GM21786 (cell line): ENCODE measurements at regions not wholly inside any gene's neighbourhood (a gene's known extent, or its start where the extent isn't known, plus 50 kb on each side); places are given as distances from the start of the nearest gene placed in this dataset.
A peak's percentile ranks its signal among the peaks of the same experiment; 100 is the strongest.

Source experiments
- ATAC-seq: cut with Tn5 transposase; IDR thresholded peaks from one replicate; pipeline ENCODE4 v1.9.1; 2021; ENCODE audit not compliant: unreplicated experiment

DNA sequence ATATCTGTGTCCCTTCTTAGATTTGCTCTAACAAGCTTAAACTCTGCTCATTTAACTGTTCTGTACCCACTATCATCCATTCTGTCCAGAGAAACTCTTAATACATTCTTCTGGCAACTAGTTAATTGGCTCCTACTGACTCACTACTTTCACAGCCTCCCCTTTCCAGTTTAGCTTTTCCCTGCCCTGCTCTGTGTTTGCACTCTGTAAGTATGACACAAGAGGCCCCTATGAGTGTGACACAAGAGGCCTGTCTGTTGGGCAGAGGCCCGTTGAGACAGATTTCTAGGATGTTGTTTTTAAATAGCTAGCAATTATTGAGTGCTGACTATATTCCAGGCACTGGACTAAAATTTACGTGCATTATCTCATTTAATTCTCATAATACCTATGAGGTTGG is 246.0 kb upstream of the DAAM1 start:
- ATAC-seq: no peak

DNA sequence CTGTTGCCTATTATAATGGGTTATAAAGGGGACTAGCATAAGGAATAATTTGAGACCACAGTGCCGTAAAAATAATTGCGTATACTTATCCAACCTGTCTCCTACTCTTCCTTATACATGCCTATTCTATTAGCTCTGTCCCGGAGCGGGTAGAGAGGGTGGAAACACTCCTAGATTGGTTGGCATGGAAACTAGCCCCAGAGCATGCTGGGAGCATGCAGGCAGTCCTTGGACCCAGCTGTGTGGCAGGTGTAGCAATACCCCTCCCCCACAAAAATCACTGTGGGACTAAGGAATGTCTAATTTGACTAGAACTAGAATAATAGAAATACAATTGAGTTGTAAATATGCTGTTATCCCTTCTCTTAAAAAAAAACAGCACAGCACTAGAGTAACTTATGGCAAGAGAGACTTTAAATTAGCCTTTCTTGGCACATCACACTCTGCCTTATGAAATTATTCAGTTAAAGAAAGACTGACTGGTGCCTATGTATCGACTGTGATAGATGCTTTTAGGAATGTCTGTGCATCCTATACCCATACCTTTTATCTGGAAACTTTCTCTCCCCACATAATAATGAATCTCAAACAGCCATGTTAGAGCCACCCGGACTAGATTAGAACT is 244.0 kb upstream of the DAAM1 start:
- ATAC-seq: no peak

DNA sequence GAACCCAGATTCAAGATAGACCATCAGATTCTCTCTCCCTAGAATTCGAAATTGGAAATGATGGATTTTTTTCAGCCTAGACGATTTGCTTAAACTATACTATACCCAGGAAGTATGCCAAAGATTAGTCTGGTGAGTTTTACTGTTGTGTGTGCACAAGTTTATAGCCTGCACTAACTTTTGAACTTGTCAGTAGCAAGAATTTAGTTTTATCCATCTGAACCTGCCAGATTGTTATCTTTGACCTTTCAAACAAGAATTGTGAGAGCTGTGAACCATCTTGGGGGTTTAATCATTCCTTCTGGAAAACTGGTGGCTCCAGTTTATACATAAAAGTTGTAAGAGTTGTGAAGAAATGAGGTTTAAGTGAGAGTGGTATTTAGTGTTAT is 243.5 kb upstream of the DAAM1 start:
- no peak for ATAC-seq

DNA sequence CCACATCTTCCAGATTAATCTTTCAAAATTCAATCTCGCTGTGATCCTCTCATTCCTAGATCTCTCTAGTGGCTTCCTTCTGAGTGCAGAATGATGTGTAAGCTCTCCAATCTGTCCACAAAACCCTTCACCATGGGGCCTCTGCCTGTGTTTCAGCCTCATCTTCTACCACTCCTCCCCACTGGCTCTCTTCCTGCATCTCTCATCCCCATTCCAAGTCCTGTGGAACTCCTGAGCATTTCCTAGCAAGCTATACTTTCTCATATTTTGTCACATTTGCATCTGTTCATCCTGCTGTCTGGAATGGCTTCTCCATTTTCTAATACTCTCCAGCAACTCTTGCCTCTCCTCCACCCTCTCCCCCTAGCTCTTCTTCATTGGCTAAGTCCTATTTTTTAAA is 242.0 kb upstream of the DAAM1 start:
- no peak for ATAC-seq

DNA sequence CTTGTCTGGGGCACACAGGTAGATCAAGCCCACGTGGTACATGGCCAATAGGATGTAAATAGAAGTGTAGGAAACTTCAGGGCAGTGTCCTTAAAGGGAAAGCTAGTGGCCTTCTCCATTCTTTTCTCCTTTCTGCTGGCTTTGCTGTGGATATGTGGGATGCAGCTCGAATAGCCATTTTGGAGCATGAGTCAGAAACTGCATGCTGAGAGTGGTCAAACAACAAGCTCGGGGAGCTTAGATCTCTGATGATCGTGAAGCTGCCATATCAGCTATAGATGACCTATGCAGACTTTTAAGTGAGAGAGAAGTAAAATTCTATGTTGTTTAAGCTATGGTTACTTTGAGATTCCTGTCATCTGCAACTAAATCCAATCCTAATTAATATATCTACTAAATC is 241.3 kb upstream of the DAAM1 start:
- ATAC-seq: no peak

DNA sequence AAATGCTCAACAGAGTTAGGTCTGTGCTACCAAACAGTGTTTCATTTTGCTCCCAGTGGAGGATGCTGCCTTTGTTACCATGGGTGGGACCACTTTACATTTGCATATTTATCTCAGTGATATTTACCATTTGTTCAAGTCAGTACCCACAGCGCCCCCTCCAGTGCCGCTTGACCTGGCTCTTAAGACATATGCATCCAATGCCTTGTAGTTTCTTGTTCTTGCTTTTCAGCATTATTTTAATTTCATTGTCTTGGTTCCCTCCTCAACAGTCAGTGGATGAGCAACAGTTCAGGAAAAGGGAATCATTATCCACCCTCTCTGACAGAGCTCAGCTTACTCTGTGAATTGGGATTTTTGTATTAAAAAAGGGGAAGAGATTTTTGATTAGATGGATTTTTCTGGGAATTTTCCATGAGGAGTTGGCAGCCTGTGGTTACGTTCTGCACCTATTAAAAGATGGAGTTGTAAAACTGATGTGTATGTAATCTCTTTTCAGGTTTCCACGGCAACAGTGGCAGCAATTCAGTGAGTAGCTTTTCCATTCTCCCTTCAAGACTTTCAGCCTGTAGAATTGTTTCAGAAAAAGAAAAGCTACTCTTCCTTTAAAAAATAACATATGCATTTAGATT is 240.5 kb upstream of the DAAM1 start:
- ATAC-seq: no peak

DNA sequence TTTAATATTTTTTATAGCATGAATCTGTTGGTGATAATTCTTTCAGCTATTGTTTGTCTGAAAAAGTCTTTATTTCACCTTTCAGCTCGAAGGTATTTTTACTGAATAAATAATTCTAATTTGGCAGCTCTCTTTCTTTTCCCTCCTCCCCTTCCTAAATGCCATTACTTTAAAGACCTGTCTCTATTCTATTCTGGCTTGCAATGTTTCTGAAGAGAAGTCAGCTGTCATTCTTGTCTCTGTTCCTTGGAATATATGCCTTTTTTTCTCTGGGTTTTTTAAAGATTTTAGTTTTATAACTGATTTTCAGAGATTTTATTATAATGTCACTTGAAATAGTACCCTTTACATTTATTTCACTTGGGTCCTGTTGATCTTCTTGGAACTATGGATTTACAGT is 237.9 kb upstream of the DAAM1 start:
- ATAC-seq: no peak

DNA sequence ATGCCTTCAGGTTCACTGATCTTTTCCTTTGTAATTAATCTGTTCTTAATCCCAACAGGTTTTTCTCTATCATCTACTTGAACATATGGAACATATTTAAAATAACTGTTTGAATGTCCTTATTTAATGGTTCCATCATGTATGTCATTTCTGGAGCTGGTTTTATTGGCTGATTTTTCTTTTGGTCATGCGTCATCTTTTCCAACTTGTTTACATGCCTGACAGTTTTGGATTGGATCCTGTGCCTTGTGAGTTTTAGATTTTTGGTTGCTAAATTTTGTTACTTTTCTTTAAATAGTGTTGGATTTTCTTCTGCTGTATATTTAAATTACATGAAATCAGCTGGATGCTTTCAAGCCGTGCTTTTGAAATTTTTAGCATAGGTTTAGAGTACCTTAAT is 237.3 kb upstream of the DAAM1 start:
- ATAC-seq: no peak

DNA sequence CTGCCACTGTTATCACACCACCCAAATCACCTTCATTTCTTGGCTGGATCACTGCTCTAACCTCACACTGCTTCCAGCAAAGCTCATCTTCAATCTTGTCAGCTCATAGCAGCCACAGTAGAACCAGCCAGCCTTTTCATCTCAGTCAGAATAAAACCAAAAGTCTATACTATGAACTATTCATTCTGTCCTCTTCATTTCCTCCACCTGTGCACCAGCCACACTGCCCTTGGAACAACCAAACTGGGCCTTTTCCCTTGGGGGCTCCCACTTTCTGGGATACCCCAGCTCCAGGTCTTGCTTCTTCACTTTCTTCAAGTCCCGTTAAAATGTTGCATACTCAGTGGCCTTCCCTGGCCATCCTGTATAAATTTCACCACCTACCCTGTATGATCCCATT is 234.4 kb upstream of the DAAM1 start:
- ATAC-seq: peak; percentile 48

DNA sequence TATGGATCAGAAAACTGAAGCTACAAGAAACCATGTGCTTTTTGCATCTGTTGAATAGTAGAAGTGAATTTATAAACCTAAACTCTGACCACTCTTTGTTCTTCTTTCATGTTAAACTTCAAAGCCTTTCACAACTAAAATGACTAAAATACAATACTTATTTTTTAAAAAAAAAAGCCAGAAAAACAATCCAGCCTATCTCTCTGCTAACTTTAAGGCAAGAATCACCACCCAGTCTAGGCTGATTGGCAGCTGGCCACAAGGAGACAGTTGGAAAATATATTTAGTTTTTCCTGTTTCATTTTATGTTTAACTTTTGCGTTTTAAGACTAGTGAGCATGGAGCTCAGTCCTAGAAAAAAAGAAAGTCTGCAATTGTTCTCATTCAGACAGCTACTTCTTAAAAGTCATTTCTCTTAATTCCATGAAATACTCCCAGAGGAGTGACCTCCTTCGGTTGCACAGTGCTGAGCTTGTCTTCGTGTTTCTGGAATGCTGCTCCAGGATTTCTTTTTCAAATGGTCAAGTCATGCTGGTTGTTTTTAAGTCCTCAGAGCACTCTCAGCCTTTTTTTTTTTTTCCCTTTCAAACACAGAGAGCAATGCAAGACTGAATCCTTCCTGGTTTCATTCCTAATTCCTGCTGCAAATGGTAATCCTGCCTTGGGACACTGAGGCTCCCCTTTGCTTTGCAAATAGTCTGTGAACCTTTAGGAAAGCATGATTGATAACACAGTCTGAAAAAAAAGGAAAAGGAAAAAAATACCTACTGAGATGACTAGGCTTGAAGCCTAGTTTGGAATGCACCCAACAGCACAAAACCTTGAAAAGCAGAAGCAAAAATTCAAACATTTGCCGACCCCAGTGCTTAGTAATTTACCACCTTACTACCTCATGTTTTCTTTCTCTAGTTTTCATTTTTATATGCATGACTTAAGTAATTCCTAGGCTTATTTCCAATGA is 233.3 kb upstream of the DAAM1 start:
- ATAC-seq: no peak

DNA sequence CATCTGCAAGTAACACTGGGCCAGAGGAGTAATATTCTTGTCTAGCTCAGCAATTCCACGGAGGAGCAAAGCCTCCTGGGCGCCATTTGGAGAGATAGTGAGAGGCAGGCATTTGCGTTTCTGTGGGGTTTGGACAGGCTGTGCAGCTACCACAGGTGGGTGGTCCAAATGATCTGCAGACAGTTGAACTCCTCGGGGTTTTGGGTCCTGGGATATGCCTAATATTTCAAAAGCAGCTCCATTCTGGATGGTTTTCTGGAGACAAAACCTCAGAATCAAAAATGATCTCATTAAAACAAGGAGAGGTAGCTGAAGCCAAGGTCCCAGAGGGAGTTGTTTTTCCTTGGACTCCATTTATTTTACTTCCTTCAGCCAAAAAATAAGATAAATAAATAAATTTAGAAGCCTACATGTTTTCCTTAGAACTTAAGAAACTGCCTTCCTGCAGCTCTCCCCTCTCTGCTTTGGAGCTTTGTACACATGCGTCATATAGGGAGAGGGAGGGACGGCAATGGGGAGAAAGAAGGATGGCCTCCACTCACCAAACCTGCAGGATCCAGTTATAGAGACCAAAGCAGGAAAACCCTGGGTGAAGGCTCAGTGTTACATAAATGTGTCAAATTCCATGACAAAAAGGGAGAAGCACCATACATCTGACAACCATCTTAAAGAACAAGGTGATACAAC is 227.3 kb upstream of the DAAM1 start:
- no peak for ATAC-seq

DNA sequence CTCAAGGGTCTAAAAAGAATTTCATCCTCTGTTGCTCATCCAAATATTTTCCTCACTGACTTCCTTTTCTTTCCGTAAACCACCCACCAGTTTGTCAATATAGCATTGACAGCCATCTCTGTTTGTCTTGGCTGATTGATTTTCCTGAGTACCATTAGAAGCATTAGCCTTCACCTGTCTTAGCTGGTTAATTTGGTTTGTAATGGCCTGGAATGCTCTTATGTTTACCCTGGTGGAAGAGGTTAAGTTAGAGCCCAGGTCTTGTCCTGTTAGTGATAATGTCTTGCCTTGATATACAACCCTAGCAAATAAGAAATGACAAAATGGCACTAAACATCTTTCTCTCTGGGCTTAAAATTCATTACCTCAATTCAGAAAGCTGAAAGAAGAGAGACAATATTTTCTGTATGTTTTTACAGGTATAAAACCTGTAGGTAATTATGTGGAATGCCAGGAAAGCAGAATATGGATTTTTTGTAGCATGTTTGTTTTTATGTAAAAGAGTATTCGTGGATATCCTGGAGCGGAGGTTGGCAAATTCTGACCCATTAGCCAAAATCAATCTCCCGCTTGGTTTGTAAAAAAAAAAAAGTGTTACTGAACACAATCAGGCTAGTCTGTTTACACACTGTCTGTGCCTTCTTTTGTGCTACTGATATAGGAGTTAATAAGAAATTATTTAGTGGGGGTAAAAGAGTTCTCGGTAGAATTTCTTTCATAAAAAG is 224.4 kb upstream of the DAAM1 start:
- no peak for ATAC-seq

DNA sequence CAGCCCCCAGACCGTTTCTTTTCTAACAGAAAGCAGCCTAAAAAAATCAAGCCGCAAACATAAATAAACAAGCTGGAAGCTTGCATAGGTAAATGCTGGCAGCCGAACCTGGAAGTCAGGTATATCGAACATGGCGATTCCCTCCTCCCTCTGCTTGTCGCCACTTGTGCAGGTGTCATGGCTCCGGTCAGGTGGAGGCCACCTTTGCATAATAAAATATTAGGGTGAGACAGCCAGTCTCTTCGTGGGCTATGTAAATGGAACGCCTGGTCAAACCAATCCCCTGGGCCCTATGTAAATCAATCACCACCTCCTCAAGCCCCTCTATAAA is 223.9 kb upstream of the DAAM1 start:
- ATAC-seq: no peak

DNA sequence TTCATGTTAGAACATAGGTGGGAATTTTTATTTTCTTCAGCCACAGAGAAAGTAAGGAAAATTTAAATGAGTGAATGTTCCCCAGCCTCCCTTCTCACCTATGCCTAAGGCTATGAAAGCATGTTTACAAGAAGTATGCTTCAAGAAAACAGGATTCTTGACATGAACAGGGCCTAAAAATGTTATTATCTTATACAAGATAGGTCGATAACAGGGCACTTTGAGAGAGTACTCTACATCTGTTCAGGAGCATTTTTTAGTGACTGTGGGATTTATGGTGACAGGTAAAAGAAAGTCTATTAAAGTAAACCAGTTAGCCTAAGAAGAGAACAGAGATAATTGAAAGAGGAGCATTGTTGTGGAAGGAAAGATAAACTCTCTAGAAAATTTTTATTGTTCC is 222.9 kb upstream of the DAAM1 start:
- no peak for ATAC-seq

DNA sequence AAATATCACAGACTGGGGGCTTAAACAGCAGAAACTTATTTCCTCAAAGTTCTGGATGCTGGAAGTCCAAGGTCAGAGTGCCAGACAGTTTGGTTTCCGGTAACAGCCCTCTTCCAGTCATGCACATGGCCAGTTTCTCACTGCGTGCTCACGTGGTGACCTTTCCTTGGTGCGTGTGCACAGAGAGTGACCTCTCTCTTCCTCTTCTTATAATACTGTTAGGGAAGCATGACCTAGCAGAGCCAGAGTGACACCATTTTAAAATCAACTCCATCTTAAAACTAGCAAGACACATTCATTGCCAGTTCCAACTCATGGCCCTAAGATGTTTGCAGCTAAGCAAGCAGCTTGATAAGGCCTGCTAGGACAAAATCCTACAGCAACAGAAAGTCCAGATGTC is 221.5 kb upstream of the DAAM1 start:
- no peak for ATAC-seq

DNA sequence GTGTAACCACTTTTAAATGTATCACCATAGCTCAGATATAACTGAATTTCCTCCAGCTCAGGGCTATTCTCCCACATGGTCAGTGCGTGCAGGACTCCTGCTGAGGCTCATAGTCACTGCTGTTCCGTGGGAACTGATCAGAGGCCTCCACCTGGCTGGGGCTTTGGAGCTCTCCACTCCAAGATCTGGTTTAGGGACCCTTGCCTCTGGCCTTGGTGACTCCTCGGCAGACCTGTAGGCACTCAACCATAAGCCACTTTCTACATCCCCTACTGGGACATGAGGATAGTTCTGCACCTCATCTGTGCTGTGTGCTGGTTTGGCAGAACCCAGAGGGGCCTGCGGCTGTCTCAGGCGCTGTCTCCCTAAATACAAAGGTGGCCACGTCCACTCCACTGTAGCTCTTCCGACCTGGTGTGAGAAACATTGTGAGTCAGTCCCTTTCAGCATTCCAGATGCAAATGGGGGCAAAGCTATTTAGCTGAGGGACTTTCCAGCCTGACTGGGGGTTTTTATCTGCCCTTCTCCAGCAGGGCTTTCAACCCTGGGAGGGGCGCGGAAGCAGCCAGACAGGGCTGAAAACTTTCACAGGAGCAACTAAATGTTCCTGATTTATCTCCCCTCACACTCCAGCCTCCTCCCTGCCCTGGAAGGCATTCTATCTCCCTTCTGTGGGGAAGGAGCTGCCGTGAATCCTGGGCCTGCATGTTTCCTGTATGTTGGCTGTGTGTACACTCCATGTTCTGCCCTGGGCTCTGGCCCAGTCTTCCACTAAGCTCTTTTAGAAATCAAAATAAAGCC is 218.3 kb upstream of the DAAM1 start:
- no peak for ATAC-seq

DNA sequence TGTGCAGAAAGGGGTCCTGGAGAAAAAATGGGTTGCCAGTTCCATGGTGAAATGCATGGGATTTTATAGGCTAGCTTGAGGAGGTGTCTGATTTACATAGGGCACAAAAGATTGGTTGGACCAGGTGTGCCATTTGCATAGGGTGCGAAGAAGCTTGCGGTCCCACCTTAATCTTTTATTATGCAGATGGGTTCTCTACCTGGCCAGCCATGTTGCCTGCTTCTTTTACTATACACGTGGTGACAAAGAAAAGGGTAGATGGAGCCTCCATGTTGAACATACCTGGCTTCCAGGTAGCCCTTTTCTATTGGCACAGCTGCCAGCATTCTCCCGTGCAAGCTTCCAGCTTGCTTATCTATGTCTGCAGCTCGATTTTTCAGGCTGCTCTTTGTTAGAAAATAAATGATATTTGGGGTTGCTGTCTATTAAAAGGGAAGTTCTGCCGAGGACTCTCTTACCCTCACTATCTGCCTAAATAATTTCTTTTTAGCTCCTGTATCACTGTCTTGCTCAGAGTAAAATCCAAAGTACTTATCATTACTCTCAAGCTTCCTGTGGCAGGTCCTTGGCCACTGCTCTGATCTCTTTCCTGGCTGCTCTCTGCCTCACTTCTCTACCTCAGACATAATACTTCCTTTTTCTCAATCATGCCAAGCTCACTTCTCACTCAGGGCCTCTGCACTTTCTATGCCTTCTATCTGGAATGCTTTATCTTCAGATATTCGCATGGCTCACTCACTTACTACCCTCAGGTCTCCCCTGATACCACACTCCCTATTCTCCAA is 216.0 kb upstream of the DAAM1 start:
- no peak for ATAC-seq

DNA sequence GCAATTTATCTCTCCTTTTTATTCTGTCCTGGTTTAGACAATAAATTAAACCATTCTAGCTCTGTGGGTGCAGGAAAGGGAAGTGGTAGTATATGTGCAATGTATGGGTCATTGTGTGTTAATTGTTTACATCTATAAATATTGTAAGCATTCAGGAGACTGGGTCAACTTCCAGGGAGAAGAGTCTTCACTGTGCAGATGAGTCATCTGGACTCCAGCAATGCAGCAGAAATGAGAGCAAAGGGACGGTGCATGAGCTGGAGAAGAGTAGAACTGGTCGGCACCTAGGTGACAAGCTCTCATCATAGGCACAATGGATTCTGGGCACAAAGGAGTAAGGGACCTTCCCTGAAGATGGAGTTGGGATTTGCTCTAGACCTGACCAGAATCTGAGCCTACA is 211.1 kb upstream of the DAAM1 start:
- no peak for ATAC-seq

DNA sequence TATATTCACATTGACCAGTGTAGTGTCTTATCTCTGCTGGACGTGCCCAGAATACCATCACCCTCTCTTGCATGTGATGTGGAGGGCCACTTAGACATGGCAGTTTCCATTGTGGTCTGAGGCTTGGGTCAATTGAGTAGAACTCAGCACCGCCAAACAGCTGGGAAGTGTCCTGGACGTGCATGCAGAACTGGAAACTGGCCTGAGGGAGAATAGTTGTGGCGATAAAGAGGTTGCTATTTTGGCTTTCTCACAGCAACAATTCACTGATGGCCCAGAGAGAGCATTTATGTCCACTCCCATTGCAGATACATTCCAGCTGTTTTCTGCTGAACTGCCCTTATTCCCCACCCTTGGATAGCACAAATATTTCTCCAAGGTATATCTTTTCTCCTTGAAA is 210.1 kb upstream of the DAAM1 start:
- no peak for ATAC-seq
